ENCODE measurements at regions not wholly inside any gene's neighbourhood (a gene's known extent, or its start where the extent isn't known, plus 50 kb on each side); places are given as distances from the start of the nearest gene placed in this dataset.
"Not testable (repeated sequence)": the region's sequence is repeated elsewhere in the genome, so short reads cannot be mapped to it uniquely, and the experiment has no call there.

GRCh38 chr6:78259935-78260334 lies 607.1 kb downstream of the MEI4 start:
- no peak for TF ChIP-seq EZH2phosphoT487 (IDR thresholded peaks at IDR 0.05; ENCODE audit: low read depth)
- TF ChIP-seq, protein P1, sequence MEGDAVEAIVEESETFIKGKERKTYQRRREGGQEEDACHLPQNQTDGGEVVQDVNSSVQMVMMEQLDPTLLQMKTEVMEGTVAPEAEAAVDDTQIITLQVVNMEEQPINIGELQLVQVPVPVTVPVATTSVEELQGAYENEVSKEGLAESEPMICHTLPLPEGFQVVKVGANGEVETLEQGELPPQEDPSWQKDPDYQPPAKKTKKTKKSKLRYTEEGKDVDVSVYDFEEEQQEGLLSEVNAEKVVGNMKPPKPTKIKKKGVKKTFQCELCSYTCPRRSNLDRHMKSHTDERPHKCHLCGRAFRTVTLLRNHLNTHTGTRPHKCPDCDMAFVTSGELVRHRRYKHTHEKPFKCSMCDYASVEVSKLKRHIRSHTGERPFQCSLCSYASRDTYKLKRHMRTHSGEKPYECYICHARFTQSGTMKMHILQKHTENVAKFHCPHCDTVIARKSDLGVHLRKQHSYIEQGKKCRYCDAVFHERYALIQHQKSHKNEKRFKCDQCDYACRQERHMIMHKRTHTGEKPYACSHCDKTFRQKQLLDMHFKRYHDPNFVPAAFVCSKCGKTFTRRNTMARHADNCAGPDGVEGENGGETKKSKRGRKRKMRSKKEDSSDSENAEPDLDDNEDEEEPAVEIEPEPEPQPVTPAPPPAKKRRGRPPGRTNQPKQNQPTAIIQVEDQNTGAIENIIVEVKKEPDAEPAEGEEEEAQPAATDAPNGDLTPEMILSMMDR (IDR thresholded peaks at IDR 0.05; ENCODE audit: low read depth, low read length) = no peak
- Histone ChIP-seq H3K79me2 (ENCODE audit: low read length) (no peaks in the 10 kb centered on the region), H3K27me3 (ENCODE audit: low read depth, low read length) (no peaks in the 10 kb centered on the region), H3K4me3 (ENCODE audit: low read length) (no peak overlapping the region), H4K20me1 (ENCODE audit: insufficient read depth, low read length) (no peaks in the 10 kb centered on the region), H2AFZ (ENCODE audit: low read depth, low read length) (no peak overlapping the region), H3K4me1 (ENCODE audit: low read length) (peaks cover 8% of the 10 kb centered on the region; the same call in 1 of the 2 replicates), H3K9ac (ENCODE audit: low read length) (no peak overlapping the region), H3K36me3 (replicated peaks; ENCODE audit: low read depth, low read length) (peaks cover 4% of the 10 kb centered on the region), H3K4me2 (ENCODE audit: low read length) (no peak overlapping the region), H3K9me3 (ENCODE audit: insufficient read depth, low read length) (no peaks in the 10 kb centered on the region; the same call in none of the 2 replicates), H3K27ac (ENCODE audit: low read length) (no peak overlapping the region)

GRCh38 chr6:78260427-78260826 lies 606.9 kb upstream of the IRAK1BP1 start:
- not testable (repeated sequence) for H3K9me3 ChIP-seq (ENCODE audit: insufficient read depth, low read length)

DNA sequence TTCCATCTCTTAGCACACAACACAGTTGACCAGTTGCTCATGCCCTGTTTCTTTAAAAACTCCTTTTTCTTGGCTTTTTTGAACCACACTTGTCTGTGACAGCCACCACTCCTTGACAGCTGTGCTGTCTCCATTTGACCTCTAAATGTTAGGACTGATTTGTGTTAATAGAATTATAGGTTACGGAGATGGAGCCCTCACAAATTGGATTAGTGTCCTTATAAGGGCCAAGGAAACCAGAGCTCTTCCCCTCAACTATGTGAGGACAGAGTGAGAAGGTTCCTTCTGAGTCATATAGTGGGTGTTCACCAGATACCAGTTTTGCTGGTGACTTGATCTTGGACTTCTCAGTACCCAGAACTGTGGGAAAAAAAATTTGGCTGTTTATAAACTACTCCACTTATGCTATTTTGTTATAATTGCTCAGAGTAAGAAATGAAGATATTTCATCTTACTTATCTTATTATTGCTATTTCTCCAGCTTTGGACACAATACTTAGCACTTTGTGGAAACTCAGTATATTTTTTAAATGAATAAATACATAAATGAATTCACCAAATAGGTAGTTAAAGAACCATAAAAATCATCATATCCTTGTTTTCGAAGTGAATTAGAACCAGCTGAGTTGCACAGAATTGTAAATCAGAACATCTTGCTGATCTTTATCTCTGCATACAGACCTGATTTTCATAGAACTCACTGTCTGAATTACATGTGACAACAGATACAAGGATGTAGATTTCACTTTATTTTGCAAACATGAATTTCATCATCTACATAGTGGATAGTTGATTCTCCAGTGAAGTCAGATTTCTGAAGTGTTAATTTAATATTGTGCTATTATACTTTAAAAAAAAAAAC lies 598.5 kb upstream of the IRAK1BP1 start:
- no peak overlapping the region for H3K9ac ChIP-seq (ENCODE audit: low read length)
- H3K9me3 ChIP-seq (ENCODE audit: insufficient read depth, low read length) = no peaks in the 10 kb centered on the region
- H3K4me3 ChIP-seq (ENCODE audit: low read length) = no peak overlapping the region
- no peaks in the 10 kb centered on the region for H4K20me1 ChIP-seq (ENCODE audit: insufficient read depth, low read length)
- H3K27ac ChIP-seq (ENCODE audit: low read length) = no peak overlapping the region
- no peaks in the 10 kb centered on the region for H3K79me2 ChIP-seq (ENCODE audit: low read length)
- H3K36me3 ChIP-seq (replicated peaks; ENCODE audit: low read depth, low read length) = no peaks in the 10 kb centered on the region
- H3K4me2 ChIP-seq (ENCODE audit: low read length) = no peak overlapping the region
- 0 out of 2 replicates have a peak overlapping the region, but pooled peaks have one; percentile 29 for H2AFZ ChIP-seq (ENCODE audit: low read depth, low read length)
- no peaks in the 10 kb centered on the region for H3K4me1 ChIP-seq (ENCODE audit: low read length)
- no peak for TF ChIP-seq EZH2phosphoT487 (IDR thresholded peaks at IDR 0.05; ENCODE audit: low read depth)
- TF ChIP-seq, protein P1 (IDR thresholded peaks at IDR 0.05; ENCODE audit: low read depth, low read length) = no peak
- no peaks in the 10 kb centered on the region for H3K27me3 ChIP-seq (ENCODE audit: low read depth, low read length)

More at GRCh38 chr6:78260427-78260826, 606.9 kb upstream of the IRAK1BP1 start:
- H2AFZ ChIP-seq (ENCODE audit: low read depth, low read length); H3K36me3 ChIP-seq (replicated peaks; ENCODE audit: low read depth, low read length); H4K20me1 ChIP-seq (ENCODE audit: insufficient read depth, low read length); H3K27me3 ChIP-seq (ENCODE audit: low read depth, low read length); H3K4me3 ChIP-seq (ENCODE audit: low read length); H3K4me2 ChIP-seq (ENCODE audit: low read length); H3K27ac ChIP-seq (ENCODE audit: low read length); H3K4me1 ChIP-seq (ENCODE audit: low read length); H3K9ac ChIP-seq (ENCODE audit: low read length); H3K79me2 ChIP-seq (ENCODE audit: low read length): not testable (repeated sequence)

DNA sequence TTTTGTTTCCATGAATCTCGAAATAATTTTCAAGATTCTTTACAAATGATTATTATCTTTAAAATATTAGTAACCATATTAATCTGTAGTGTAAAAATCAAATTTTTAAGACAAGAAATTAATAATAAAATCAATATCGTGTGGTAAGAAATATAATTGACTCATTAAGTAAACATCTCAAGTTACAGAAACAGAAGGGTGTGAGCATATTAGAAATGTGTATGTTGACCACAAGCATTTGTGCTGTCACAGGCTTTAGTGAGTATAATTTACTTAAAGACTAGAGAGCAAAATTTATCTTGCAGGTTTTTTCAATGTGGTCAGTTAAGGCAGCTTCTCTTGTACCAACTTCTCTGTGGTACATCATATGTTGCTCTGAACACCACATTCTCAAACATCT lies 566.5 kb upstream of the IRAK1BP1 start:
- Histone ChIP-seq H4K20me1 (ENCODE audit: insufficient read depth, low read length) (no peaks in the 10 kb centered on the region), H3K27me3 (ENCODE audit: low read depth, low read length) (no peaks in the 10 kb centered on the region), H3K79me2 (ENCODE audit: low read length) (no peaks in the 10 kb centered on the region), H3K4me2 (ENCODE audit: low read length) (no peak overlapping the region), H3K9ac (ENCODE audit: low read length) (no peak overlapping the region), H3K9me3 (ENCODE audit: insufficient read depth, low read length) (no peaks in the 10 kb centered on the region), H3K36me3 (replicated peaks; ENCODE audit: low read depth, low read length) (no peaks in the 10 kb centered on the region), H2AFZ (ENCODE audit: low read depth, low read length) (no peak overlapping the region), H3K4me1 (ENCODE audit: low read length) (no peaks in the 10 kb centered on the region), H3K27ac (ENCODE audit: low read length) (no peak overlapping the region), H3K4me3 (ENCODE audit: low read length) (no peak overlapping the region)
- TF ChIP-seq EZH2phosphoT487 (IDR thresholded peaks at IDR 0.05; ENCODE audit: low read depth) = no peak
- TF ChIP-seq, protein P1 (IDR thresholded peaks at IDR 0.05; ENCODE audit: low read depth, low read length) = no peak
